Endothelial cell of umbilical vein (primary cell): ENCODE measurements at regions not wholly inside any gene's neighbourhood (a gene's known extent, or its start where the extent isn't known, plus 50 kb on each side); places are given as distances from the start of the nearest gene placed in this dataset.

Experiments used
- BruUV-seq: library from RNA; stranded (reverse); fragments of 400-500 nt; replicated peaks from 2 replicates; lab custom pipeline; 2021; lab: Mats Ljungman, UMichigan
- CTCF ChIA-PET: fragments of 300-600, 350-600 bp; sonication (Branson Sonifier 250); formaldehyde crosslinking; loops from one replicate; lab custom pipeline; 2021; ENCODE audit warnings: antibody characterized with exemption, inconsistent platforms; lab: Charles Lee
- POLR2A ChIA-PET: fragments of 300-600, 350-600 bp; sonication (Branson Sonifier 250); formaldehyde crosslinking; loops from one replicate; lab custom pipeline; 2021; ENCODE audit warnings: antibody characterized with exemption, inconsistent platforms; lab: Charles Lee
- DNase-seq: peaks from one replicate; pipeline ENCODE4 v3.0.0-alpha.2; 2011; ENCODE audit warnings: low read depth, low spot score
- FAIRE-seq: peaks from 2 replicates; lab custom pipeline; 2011; peaks lifted over from hg19 to GRCh38; lab: Jason Lieb, UNC
- H2AFZ ChIP-seq: 2 replicates; pipeline ENCODE4 v1.6.0; 2012; ENCODE audit warnings: low read depth, low read length, control low read depth, inconsistent platforms
- H3K27ac ChIP-seq: 2 replicates; pipeline ENCODE4 v1.5.1; 2011; ENCODE audit warnings: low read depth, mild to moderate bottlenecking, control low read depth, low read length, moderate library complexity; ENCODE audit not compliant: insufficient read depth
- H3K27me3 ChIP-seq, 2 experiments: 2 replicates each; pipeline versions ENCODE4 v1.6.0 to v1.6.1; 2011; ENCODE audit warnings: low read length in 2 of 2, mixed read lengths in 1 of 2; ENCODE audit not compliant: control insufficient read depth in 2 of 2, insufficient read depth in 2 of 2
- H3K36me3 ChIP-seq, 2 experiments: 2 replicates in 1 of 2; 3 replicates in 1 of 2; pipeline ENCODE4 v1.5.1; 2011; ENCODE audit warnings: low read length in 2 of 2, mild to moderate bottlenecking in 1 of 2, moderate library complexity in 1 of 2; ENCODE audit not compliant: control insufficient read depth in 2 of 2, insufficient read depth in 2 of 2; ENCODE audit errors: extremely low read depth in 1 of 2
- H3K4me1 ChIP-seq: 3 replicates; pipeline ENCODE4 v1.5.1; 2011; ENCODE audit warnings: mild to moderate bottlenecking, low read length; ENCODE audit not compliant: control insufficient read depth, insufficient read depth; ENCODE audit errors: extremely low read depth
- H3K4me2 ChIP-seq: 2 replicates; pipeline ENCODE4 v1.6.1; 2011; ENCODE audit warnings: low read length, control low read depth, mixed read lengths; ENCODE audit not compliant: insufficient read depth
- H3K4me3 ChIP-seq, 3 experiments: fragments of 200-600 bp in 1 of 3; sonication (generic), shearing (Covaris generic) in 1 of 3; replicated peaks in 1 of 3; 2 replicates each; pipeline ENCODE4 v1.5.1; 2011 to 2016; ENCODE audit warnings: control low read depth in 3 of 3, low read length in 3 of 3, mild to moderate bottlenecking in 2 of 3, inconsistent platforms in 1 of 3, low read depth in 1 of 3, moderate library complexity in 1 of 3; ENCODE audit not compliant: insufficient read depth in 1 of 3
- H3K79me2 ChIP-seq: 2 replicates; pipeline ENCODE4 v1.6.0; 2012; ENCODE audit warnings: low read length, inconsistent platforms; ENCODE audit not compliant: control insufficient read depth, insufficient read depth
- H3K9ac ChIP-seq: replicated peaks from 2 replicates; pipeline ENCODE3; 2011; ENCODE audit warnings: low read length, control low read depth; ENCODE audit not compliant: insufficient read depth; ENCODE audit errors: extremely low read depth
- H3K9me1 ChIP-seq: replicated peaks from 3 replicates; pipeline ENCODE4 v1.6.0; 2011; ENCODE audit warnings: mild to moderate bottlenecking, low read length; ENCODE audit not compliant: control insufficient read depth, insufficient read depth; ENCODE audit errors: extremely low read depth
- H3K9me3 ChIP-seq: replicated peaks from 2 replicates; pipeline ENCODE4 v1.5.1; 2012; ENCODE audit warnings: low read length, inconsistent platforms; ENCODE audit not compliant: control insufficient read depth, insufficient read depth
- H4K20me1 ChIP-seq: replicated peaks from 2 replicates; pipeline ENCODE3; 2011; ENCODE audit warnings: mild to moderate bottlenecking, low read length; ENCODE audit not compliant: control insufficient read depth, insufficient read depth; ENCODE audit errors: extremely low read depth
- EZH2 ChIP-seq: IDR thresholded peaks from 2 replicates; pipeline ENCODE4 v1.6.1; 2012; ENCODE audit warnings: borderline replicate concordance, low read depth, mild to moderate bottlenecking, moderate library complexity, low read length, inconsistent platforms; ENCODE audit not compliant: severe bottlenecking
- FOS ChIP-seq: IDR thresholded peaks from 2 replicates; pipeline ENCODE4 v1.6.1; 2011; ENCODE audit warnings: mild to moderate bottlenecking, low read length, moderate library complexity, borderline replicate concordance; ENCODE audit not compliant: insufficient read depth
- GATA2 ChIP-seq: IDR thresholded peaks from 2 replicates; pipeline ENCODE4 v1.7.0; 2011; ENCODE audit warnings: low read depth, mild to moderate bottlenecking, moderate library complexity, mixed read lengths, low read length; ENCODE audit not compliant: insufficient read length, insufficient read depth
- JUN ChIP-seq: IDR thresholded peaks from 2 replicates; pipeline ENCODE4 v1.6.1; 2011; ENCODE audit warnings: borderline replicate concordance, low read depth; ENCODE audit not compliant: insufficient read length, insufficient read depth
- MAX ChIP-seq: IDR thresholded peaks from 2 replicates; pipeline ENCODE4 v1.6.1; 2011; ENCODE audit not compliant: insufficient read depth, insufficient read length
- MYC ChIP-seq: IDR thresholded peaks from one replicate; pipeline ENCODE4 v1.6.1; 2011; ENCODE audit warnings: mild to moderate bottlenecking, low read depth, low read length
- POLR2A ChIP-seq: IDR thresholded peaks from 2 replicates; pipeline ENCODE4 v1.6.1; 2012; ENCODE audit warnings: low read depth, mild to moderate bottlenecking, control low read depth, low read length
- POLR2AphosphoS5 ChIP-seq: IDR thresholded peaks from 2 replicates; pipeline ENCODE4 v1.6.1; 2012; ENCODE audit warnings: low read depth, mild to moderate bottlenecking, control low read depth, low read length, moderate library complexity; ENCODE audit not compliant: insufficient read depth
- dilution Hi-C: fragments of 300-500 bp; cut with MboI; formaldehyde crosslinking; loops from one replicate; pipeline ENCODE4 v1.15.0; 2019; ENCODE audit warnings: low sequenced_read_pairs; ENCODE audit not compliant: extremely low pct_ligation_motif_present
- intact Hi-C: fragments of 100-400 bp; cut with micrococcal nuclease; formaldehyde crosslinking; loops from one replicate; pipeline ENCODE4 v1.10.0; 2022
- TF ChIP-seq, protein P1 (sequence below), 2 donors: IDR thresholded peaks; 1 replicate in 1 of 2; 2 replicates in 1 of 2; pipeline ENCODE4 v1.5.1; 2011; ENCODE audit warnings: low read length in 2 of 2, mild to moderate bottlenecking in 2 of 2, moderate library complexity in 2 of 2, control low read depth in 1 of 2, inconsistent platforms in 1 of 2, low read depth in 1 of 2; ENCODE audit not compliant: insufficient read depth in 1 of 2; ENCODE audit errors: extremely low read depth in 1 of 2

DNA sequence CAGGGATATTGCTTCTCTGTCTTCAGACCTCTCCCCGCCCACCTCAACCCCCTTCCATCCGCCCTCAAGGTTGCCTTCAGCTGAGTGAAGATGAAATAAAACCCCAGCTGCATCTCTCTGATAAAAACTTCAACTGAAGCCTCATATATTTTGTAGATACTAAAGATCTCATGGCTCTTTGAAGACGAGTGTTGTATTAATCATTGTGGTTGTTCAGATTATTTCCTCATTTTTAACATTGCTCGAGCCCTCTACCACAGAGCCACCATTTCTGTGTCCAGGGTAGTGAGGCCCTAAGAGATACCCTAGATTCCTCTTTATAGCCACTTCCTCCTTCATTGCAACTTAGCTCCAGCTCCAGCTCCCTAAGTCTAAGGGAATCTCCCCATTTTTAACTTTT, 312.8 kb upstream of the ZNF507 start:
- H3K4me3 ChIP-seq: no peak overlapping the region
- FAIRE-seq (no peak), DNase-seq (no peak)
- ChIA-PET POLR2A (no interaction called here), CTCF (no interaction called here)
- TF ChIP-seq, protein P1, sequence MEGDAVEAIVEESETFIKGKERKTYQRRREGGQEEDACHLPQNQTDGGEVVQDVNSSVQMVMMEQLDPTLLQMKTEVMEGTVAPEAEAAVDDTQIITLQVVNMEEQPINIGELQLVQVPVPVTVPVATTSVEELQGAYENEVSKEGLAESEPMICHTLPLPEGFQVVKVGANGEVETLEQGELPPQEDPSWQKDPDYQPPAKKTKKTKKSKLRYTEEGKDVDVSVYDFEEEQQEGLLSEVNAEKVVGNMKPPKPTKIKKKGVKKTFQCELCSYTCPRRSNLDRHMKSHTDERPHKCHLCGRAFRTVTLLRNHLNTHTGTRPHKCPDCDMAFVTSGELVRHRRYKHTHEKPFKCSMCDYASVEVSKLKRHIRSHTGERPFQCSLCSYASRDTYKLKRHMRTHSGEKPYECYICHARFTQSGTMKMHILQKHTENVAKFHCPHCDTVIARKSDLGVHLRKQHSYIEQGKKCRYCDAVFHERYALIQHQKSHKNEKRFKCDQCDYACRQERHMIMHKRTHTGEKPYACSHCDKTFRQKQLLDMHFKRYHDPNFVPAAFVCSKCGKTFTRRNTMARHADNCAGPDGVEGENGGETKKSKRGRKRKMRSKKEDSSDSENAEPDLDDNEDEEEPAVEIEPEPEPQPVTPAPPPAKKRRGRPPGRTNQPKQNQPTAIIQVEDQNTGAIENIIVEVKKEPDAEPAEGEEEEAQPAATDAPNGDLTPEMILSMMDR (IDR thresholded peaks at IDR 0.05; ENCODE audit: extremely low read depth in 1 of 2, insufficient read depth in 1 of 2, low read depth in 1 of 2, low read length in 2 of 2): no peak
- TF ChIP-seq MYC (no peak), EZH2 (no peak), JUN (no peak), GATA2 (no peak), FOS (no peak), POLR2AphosphoS5 (no peak), POLR2A (no peak), MAX (no peak)
- no peaks in the 10 kb centered on the region for H4K20me1 ChIP-seq
- no peaks in the 10 kb centered on the region for H3K27me3 ChIP-seq
- no TSS peak for BruUV-seq
- H3K36me3 ChIP-seq: no peaks in the 10 kb centered on the region
- H3K9ac ChIP-seq: no peak overlapping the region
- H3K27ac ChIP-seq: no peak overlapping the region
- no peak overlapping the region for H3K4me2 ChIP-seq
- no peaks in the 10 kb centered on the region for H3K79me2 ChIP-seq
- intact Hi-C loops: no loop called here
- no peaks in the 10 kb centered on the region for H3K4me1 ChIP-seq
- dilution Hi-C loops: no loop called here
- H3K9me1 ChIP-seq: no peaks in the 10 kb centered on the region
- H2AFZ ChIP-seq: no peak overlapping the region
- H3K9me3 ChIP-seq: peaks cover 7% of the 10 kb centered on the region
